ENCODE measurements at regions not wholly inside any gene's neighbourhood (a gene's known extent, or its start where the extent isn't known, plus 50 kb on each side); places are given as distances from the start of the nearest gene placed in this dataset.
"Not testable (repeated sequence)": the region's sequence is repeated elsewhere in the genome, so short reads cannot be mapped to it uniquely, and the experiment has no call there.

- not testable (repeated sequence) for DNase-seq (ENCODE audit: low read depth in 4 of 4, low spot score in 2 of 4)
Measured at GRCh38 chr9:63813391-63814021, 1471.5 kb downstream of the FOXD4L5 start.

GRCh38 chr9:63812822-63813221, 1472.2 kb downstream of the FOXD4L5 start:
- DNase-seq (ENCODE audit: low read depth in 4 of 4, low spot score in 2 of 4) = not testable (repeated sequence)

GRCh38 chr9:63804205-63804604, 1480.8 kb downstream of the FOXD4L5 start:
- not testable (repeated sequence) for DNase-seq (ENCODE audit: low read depth in 4 of 4, low spot score in 2 of 4)

- DNase-seq (ENCODE audit: low read depth in 4 of 4, low spot score in 2 of 4) = not testable (repeated sequence)
Measured at GRCh38 chr9:63794081-63794685, 1490.8 kb downstream of the FOXD4L5 start.

- DNase-seq (ENCODE audit: low read depth in 4 of 4, low spot score in 2 of 4) = not testable (repeated sequence)
Measured at GRCh38 chr9:63787454-63787853, 1497.6 kb downstream of the FOXD4L5 start.

GRCh38 chr9:63785059-63785458, 1500.0 kb downstream of the FOXD4L5 start:
- not testable (repeated sequence) for DNase-seq (ENCODE audit: low read depth in 4 of 4, low spot score in 2 of 4)

- not testable (repeated sequence) for DNase-seq (ENCODE audit: low read depth in 4 of 4, low spot score in 2 of 4)
Measured at GRCh38 chr9:63784421-63784820, 1500.6 kb downstream of the FOXD4L5 start.

GRCh38 chr9:63781817-63782439, 1503.1 kb downstream of the FOXD4L5 start:
- DNase-seq (ENCODE audit: low read depth in 4 of 4, low spot score in 2 of 4) = not testable (repeated sequence)

- DNase-seq (ENCODE audit: low read depth in 4 of 4, low spot score in 2 of 4) = not testable (repeated sequence)
Measured at GRCh38 chr9:63781390-63781789, 1503.6 kb downstream of the FOXD4L5 start.

GRCh38 chr9:63776220-63776619, 1508.8 kb downstream of the FOXD4L5 start:
- DNase-seq (ENCODE audit: low read depth in 4 of 4, low spot score in 2 of 4) = not testable (repeated sequence)

GRCh38 chr9:63775092-63775426, 1510.0 kb downstream of the FOXD4L5 start:
- not testable (repeated sequence) for DNase-seq (ENCODE audit: low read depth in 4 of 4, low spot score in 2 of 4)

- DNase-seq (ENCODE audit: low read depth in 4 of 4, low spot score in 2 of 4) = not testable (repeated sequence)
Measured at GRCh38 chr9:63774369-63775091, 1510.5 kb downstream of the FOXD4L5 start.

- DNase-seq (ENCODE audit: low read depth in 4 of 4, low spot score in 2 of 4) = not testable (repeated sequence)
Measured at GRCh38 chr9:63762230-63762629, 1522.8 kb downstream of the FOXD4L5 start.

- DNase-seq (ENCODE audit: low read depth in 4 of 4, low spot score in 2 of 4) = not testable (repeated sequence)
Measured at GRCh38 chr9:63729021-63729420, 1556.0 kb downstream of the FOXD4L5 start.

- no peak for DNase-seq (ENCODE audit: low read depth in 4 of 4, low spot score in 2 of 4)
Measured at GRCh38 chr9:63728287-63728686, 1556.7 kb downstream of the FOXD4L5 start.

- not testable (repeated sequence) for DNase-seq (ENCODE audit: low read depth in 4 of 4, low spot score in 2 of 4)
Measured at GRCh38 chr9:63708285-63708684, 1576.7 kb downstream of the FOXD4L5 start.

- not testable (repeated sequence) for DNase-seq (ENCODE audit: low read depth in 4 of 4, low spot score in 2 of 4)
Measured at GRCh38 chr9:63704456-63704855, 1580.6 kb downstream of the FOXD4L5 start.

GRCh38 chr9:63703670-63704069, 1581.3 kb downstream of the FOXD4L5 start:
- peak in 1 of 4 donors; percentile 2 for DNase-seq (ENCODE audit: low read depth in 4 of 4, low spot score in 2 of 4)

- not testable (repeated sequence) for DNase-seq (ENCODE audit: low read depth in 4 of 4, low spot score in 2 of 4)
Measured at GRCh38 chr9:63703138-63703665, 1581.8 kb downstream of the FOXD4L5 start.
